IMR-90 (cell line): ENCODE measurements at regions not wholly inside any gene's neighbourhood (a gene's known extent, or its start where the extent isn't known, plus 50 kb on each side); places are given as distances from the start of the nearest gene placed in this dataset.

Experiments
- CEBPB ChIP-seq: IDR thresholded peaks from 2 replicates; pipeline ENCODE4 v1.6.1; 2012; ENCODE audit warnings: low read depth, low read length, improper control_type of control experiment
- POLR2A ChIP-seq: IDR thresholded peaks from 2 replicates; pipeline ENCODE4 v1.6.1; 2012; ENCODE audit warnings: mild to moderate bottlenecking, low read depth, low read length

DNA sequence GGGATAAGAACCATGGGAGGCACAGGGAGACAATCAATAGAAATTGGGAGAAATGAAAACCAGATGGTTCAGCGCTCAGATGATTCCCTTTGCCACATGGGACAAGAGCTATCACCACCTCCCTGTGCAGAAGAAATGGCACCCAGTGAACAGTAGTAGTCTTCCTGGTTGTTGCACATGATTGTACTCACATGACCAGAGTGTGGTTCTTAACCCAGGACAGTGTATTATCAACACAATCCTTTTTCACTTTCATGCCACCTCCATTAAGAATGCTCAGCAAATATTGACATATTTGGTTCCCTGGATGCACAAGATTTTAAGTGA lies 149.0 kb upstream of the SH3BP4 start:
- TF ChIP-seq CEBPB (no peak), POLR2A (no peak)
